GM18519 (cell line): ENCODE measurements at regions not wholly inside any gene's neighbourhood (a gene's known extent, or its start where the extent isn't known, plus 50 kb on each side); places are given as distances from the start of the nearest gene placed in this dataset.

Experiments used
- ATAC-seq: cut with Tn5 transposase; IDR thresholded peaks from one replicate; pipeline ENCODE4 v1.9.1; 2021; ENCODE audit warnings: mild to moderate bottlenecking, moderate library complexity; ENCODE audit not compliant: unreplicated experiment, low FRiP score

- no peak for ATAC-seq
These were observed 304.2 kb upstream of the ZC3H12C start for GRCh38 chr11:109788948-109789490.

GRCh38 chr11:109789901-109790300 lies 303.3 kb upstream of the ZC3H12C start:
- no peak for ATAC-seq

- no peak for ATAC-seq
These were observed 301.9 kb upstream of the ZC3H12C start for GRCh38 chr11:109791337-109791736.

GRCh38 chr11:109794501-109794900 lies 298.7 kb upstream of the ZC3H12C start:
- ATAC-seq = no peak

- ATAC-seq = no peak
These were observed 298.0 kb upstream of the ZC3H12C start for GRCh38 chr11:109795234-109795633.

- ATAC-seq = no peak
These were observed 296.9 kb upstream of the ZC3H12C start for GRCh38 chr11:109796253-109796652.

- no peak for ATAC-seq
These were observed 294.7 kb upstream of the ZC3H12C start for GRCh38 chr11:109798521-109798920.

- no peak for ATAC-seq
These were observed 293.6 kb upstream of the ZC3H12C start for GRCh38 chr11:109799604-109800003.

- ATAC-seq = no peak
These were observed 288.3 kb upstream of the ZC3H12C start for GRCh38 chr11:109804911-109805310.

- no peak for ATAC-seq
These were observed 287.0 kb upstream of the ZC3H12C start for GRCh38 chr11:109806205-109806604.

GRCh38 chr11:109808569-109808968 lies 284.6 kb upstream of the ZC3H12C start:
- no peak for ATAC-seq

- no peak for ATAC-seq
These were observed 278.4 kb upstream of the ZC3H12C start for GRCh38 chr11:109814824-109815223.

GRCh38 chr11:109815500-109816150 lies 277.6 kb upstream of the ZC3H12C start:
- no peak for ATAC-seq

GRCh38 chr11:109818290-109818689 lies 274.9 kb upstream of the ZC3H12C start:
- no peak for ATAC-seq

GRCh38 chr11:109819410-109819809 lies 273.8 kb upstream of the ZC3H12C start:
- no peak for ATAC-seq

GRCh38 chr11:109821511-109821910 lies 271.7 kb upstream of the ZC3H12C start:
- no peak for ATAC-seq

- ATAC-seq = no peak
These were observed 270.6 kb upstream of the ZC3H12C start for GRCh38 chr11:109822436-109823102.

GRCh38 chr11:109828387-109828786 lies 264.8 kb upstream of the ZC3H12C start:
- no peak for ATAC-seq

GRCh38 chr11:109838026-109838425 lies 255.2 kb upstream of the ZC3H12C start:
- ATAC-seq = no peak

GRCh38 chr11:109845437-109845836 lies 247.8 kb upstream of the ZC3H12C start:
- no peak for ATAC-seq

- no peak for ATAC-seq
These were observed 245.6 kb upstream of the ZC3H12C start for GRCh38 chr11:109847621-109848020.

- no peak for ATAC-seq
These were observed 244.1 kb upstream of the ZC3H12C start for GRCh38 chr11:109849051-109849450.
